ENCODE measurements at regions not wholly inside any gene's neighbourhood (a gene's known extent, or its start where the extent isn't known, plus 50 kb on each side); places are given as distances from the start of the nearest gene placed in this dataset.

- no peak for DNase-seq
Observed at GRCh38 chr9:118215549-118215948, 511.3 kb downstream of the TLR4 start.

- no peak for DNase-seq
Observed at GRCh38 chr9:118222375-118222774, 518.2 kb downstream of the TLR4 start.

- no peak for DNase-seq
Observed at GRCh38 chr9:118223111-118223510, 518.9 kb downstream of the TLR4 start.

- no peak for DNase-seq
Observed at GRCh38 chr9:118230329-118230728, 526.1 kb downstream of the TLR4 start.

- no peak for DNase-seq
Observed at GRCh38 chr9:118236625-118237024, 532.4 kb downstream of the TLR4 start.

- no peak for DNase-seq
Observed at GRCh38 chr9:118238139-118238538, 533.9 kb downstream of the TLR4 start.

GRCh38 chr9:118252027-118252426, 547.8 kb downstream of the TLR4 start:
- no peak for DNase-seq

GRCh38 chr9:118262191-118262590, 558.0 kb downstream of the TLR4 start:
- no peak for DNase-seq

- DNase-seq: no peak
Observed at GRCh38 chr9:118263949-118264348, 559.7 kb downstream of the TLR4 start.

GRCh38 chr9:118268046-118268445, 563.8 kb downstream of the TLR4 start:
- no peak for DNase-seq

- no peak for DNase-seq
Observed at GRCh38 chr9:118269623-118270022, 565.4 kb downstream of the TLR4 start.

GRCh38 chr9:118271331-118271730, 567.1 kb downstream of the TLR4 start:
- DNase-seq: no peak

- DNase-seq: no peak
Observed at GRCh38 chr9:118271936-118272335, 567.7 kb downstream of the TLR4 start.

GRCh38 chr9:118273048-118273447, 568.8 kb downstream of the TLR4 start:
- no peak for DNase-seq

GRCh38 chr9:118276784-118277183, 572.6 kb downstream of the TLR4 start:
- DNase-seq: no peak

GRCh38 chr9:118281772-118282171, 577.6 kb downstream of the TLR4 start:
- no peak for DNase-seq

- DNase-seq: no peak
Observed at GRCh38 chr9:118283488-118283887, 579.3 kb downstream of the TLR4 start.

GRCh38 chr9:118290116-118290515, 585.9 kb downstream of the TLR4 start:
- DNase-seq: no peak

GRCh38 chr9:118295413-118295812, 591.2 kb downstream of the TLR4 start:
- DNase-seq: no peak

GRCh38 chr9:118302721-118303120, 598.5 kb downstream of the TLR4 start:
- DNase-seq: no peak

GRCh38 chr9:118303216-118303615, 599.0 kb downstream of the TLR4 start:
- no peak for DNase-seq

- DNase-seq: no peak
Observed at GRCh38 chr9:118305331-118305730, 601.1 kb downstream of the TLR4 start.

- no peak for DNase-seq
Observed at GRCh38 chr9:118306801-118307200, 602.6 kb downstream of the TLR4 start.

- DNase-seq: no peak
Observed at GRCh38 chr9:118313965-118314364, 609.8 kb downstream of the TLR4 start.

GRCh38 chr9:118316831-118317343, 612.7 kb downstream of the TLR4 start:
- DNase-seq: no peak
